ENCODE measurements at regions not wholly inside any gene's neighbourhood (a gene's known extent, or its start where the extent isn't known, plus 50 kb on each side); places are given as distances from the start of the nearest gene placed in this dataset.

DNA sequence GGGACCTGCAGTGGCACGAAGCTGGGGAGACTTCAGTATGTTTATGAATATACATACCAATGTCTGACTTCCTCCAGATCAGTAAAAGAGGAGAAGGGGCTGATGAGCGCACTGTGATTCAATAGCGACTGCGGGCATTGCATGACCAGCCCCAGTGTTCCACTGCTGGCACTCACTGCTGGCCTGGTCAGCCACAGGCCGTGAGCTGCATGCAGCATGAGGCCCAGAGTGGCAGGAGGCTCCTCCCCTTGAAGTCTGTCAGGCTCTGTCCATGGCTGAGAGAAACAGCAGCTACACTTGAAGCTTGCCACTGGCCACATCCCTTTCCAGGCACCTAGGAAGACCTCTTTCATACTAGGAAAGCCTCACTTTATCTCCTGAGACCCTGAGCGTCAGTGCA is 265.9 kb upstream of the CDYL start:
- Histone ChIP-seq H3K9me3 (ENCODE audit: low read length) (no peaks in the 10 kb centered on the region), H3K27ac (ENCODE audit: low read depth, low read length, poor library complexity, severe bottlenecking) (no peak overlapping the region), H3K79me2 (ENCODE audit: insufficient read depth, low read length) (no peaks in the 10 kb centered on the region), H3K4me2 (ENCODE audit: low read length) (no peak overlapping the region), H3F3A (ENCODE audit: insufficient read depth, low read length) (no peaks in the 10 kb centered on the region), H3K4me3 (ENCODE audit: low read depth, low read length, poor library complexity, severe bottlenecking) (no peak overlapping the region), H3K4me1 (ENCODE audit: insufficient read depth, low read length, severe bottlenecking) (no peaks in the 10 kb centered on the region), H3K9me2 (ENCODE audit: low read depth, low read length) (no peaks in the 10 kb centered on the region), H3K27me3 (ENCODE audit: insufficient read depth, low read length) (peaks cover 7% of the 10 kb centered on the region; the same call in 1 of the 2 replicates), H3K36me3 (ENCODE audit: insufficient read depth, low read length) (no peaks in the 10 kb centered on the region), H2AFZ (ENCODE audit: low read length) (no peak overlapping the region), H3K9ac (ENCODE audit: low read length) (no peak overlapping the region), H4K20me1 (ENCODE audit: insufficient read depth, low read length) (no peaks in the 10 kb centered on the region)
- no peak for TF ChIP-seq EZH2 (IDR thresholded peaks at IDR 0.05; ENCODE audit: borderline replicate concordance, low read length)
- TF ChIP-seq, protein P1, sequence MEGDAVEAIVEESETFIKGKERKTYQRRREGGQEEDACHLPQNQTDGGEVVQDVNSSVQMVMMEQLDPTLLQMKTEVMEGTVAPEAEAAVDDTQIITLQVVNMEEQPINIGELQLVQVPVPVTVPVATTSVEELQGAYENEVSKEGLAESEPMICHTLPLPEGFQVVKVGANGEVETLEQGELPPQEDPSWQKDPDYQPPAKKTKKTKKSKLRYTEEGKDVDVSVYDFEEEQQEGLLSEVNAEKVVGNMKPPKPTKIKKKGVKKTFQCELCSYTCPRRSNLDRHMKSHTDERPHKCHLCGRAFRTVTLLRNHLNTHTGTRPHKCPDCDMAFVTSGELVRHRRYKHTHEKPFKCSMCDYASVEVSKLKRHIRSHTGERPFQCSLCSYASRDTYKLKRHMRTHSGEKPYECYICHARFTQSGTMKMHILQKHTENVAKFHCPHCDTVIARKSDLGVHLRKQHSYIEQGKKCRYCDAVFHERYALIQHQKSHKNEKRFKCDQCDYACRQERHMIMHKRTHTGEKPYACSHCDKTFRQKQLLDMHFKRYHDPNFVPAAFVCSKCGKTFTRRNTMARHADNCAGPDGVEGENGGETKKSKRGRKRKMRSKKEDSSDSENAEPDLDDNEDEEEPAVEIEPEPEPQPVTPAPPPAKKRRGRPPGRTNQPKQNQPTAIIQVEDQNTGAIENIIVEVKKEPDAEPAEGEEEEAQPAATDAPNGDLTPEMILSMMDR (IDR thresholded peaks at IDR 0.05; ENCODE audit: low read length), result no peak

DNA sequence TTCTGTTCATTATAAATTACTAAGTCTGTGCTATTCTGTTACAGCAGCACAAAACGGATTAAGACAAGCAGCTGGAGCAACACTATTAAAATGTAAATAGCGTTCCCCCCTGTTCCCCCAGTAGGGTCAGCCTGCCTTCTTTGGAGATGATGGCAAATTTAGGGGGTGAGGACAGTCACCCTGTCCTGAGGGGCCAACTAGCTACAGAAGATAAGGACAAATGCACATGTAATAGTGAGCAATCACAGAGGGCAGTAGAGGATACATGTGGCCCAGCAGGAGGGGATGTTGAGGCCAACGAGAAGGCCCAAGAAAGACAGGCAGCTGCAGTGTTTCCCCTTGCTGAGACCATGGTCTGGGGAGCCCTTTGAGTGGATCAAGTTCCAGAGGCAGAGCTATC is 266.7 kb upstream of the CDYL start:
- Histone ChIP-seq H3K27ac (ENCODE audit: low read depth, low read length, poor library complexity, severe bottlenecking) (no peak overlapping the region), H2AFZ (ENCODE audit: low read length) (no peak overlapping the region), H3K9me2 (ENCODE audit: low read depth, low read length) (no peaks in the 10 kb centered on the region), H3K4me1 (ENCODE audit: insufficient read depth, low read length, severe bottlenecking) (no peaks in the 10 kb centered on the region), H3K27me3 (ENCODE audit: insufficient read depth, low read length) (peaks cover 7% of the 10 kb centered on the region; the same call in 1 of the 2 replicates), H3K9ac (ENCODE audit: low read length) (no peak overlapping the region), H3K79me2 (ENCODE audit: insufficient read depth, low read length) (no peaks in the 10 kb centered on the region), H3F3A (ENCODE audit: insufficient read depth, low read length) (no peaks in the 10 kb centered on the region), H3K4me2 (ENCODE audit: low read length) (no peak overlapping the region), H3K36me3 (ENCODE audit: insufficient read depth, low read length) (no peaks in the 10 kb centered on the region), H3K4me3 (ENCODE audit: low read depth, low read length, poor library complexity, severe bottlenecking) (no peak overlapping the region), H4K20me1 (ENCODE audit: insufficient read depth, low read length) (no peaks in the 10 kb centered on the region), H3K9me3 (ENCODE audit: low read length) (no peaks in the 10 kb centered on the region)
- TF ChIP-seq EZH2 (IDR thresholded peaks at IDR 0.05; ENCODE audit: borderline replicate concordance, low read length), result no peak
- TF ChIP-seq, protein P1 (IDR thresholded peaks at IDR 0.05; ENCODE audit: low read length), result no peak

DNA sequence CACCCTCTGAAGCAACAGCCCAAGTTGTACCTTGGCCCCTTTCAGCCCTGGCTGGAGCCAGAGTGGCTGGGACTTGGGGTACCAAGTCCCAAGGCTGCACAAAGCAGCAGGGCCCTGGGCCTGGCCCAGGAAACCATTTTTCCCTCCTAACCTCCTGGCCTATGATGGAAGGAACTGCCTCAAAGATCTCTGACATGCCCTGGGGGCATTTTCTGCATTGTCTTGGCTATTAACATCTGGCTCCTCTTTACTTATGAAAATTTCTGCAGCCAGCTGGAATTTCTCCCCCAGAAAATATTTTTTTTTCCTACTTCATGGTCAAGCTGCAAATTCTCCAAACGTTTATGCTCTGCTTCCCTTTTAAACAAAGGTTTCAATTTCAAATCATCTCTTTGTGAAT is 269.4 kb upstream of the CDYL start:
- H3K9me3 ChIP-seq (ENCODE audit: low read length), result no peaks in the 10 kb centered on the region
- H3F3A ChIP-seq (ENCODE audit: insufficient read depth, low read length), result no peaks in the 10 kb centered on the region
- no peaks in the 10 kb centered on the region; the same call in 1 of the 2 replicates for H3K27me3 ChIP-seq (ENCODE audit: insufficient read depth, low read length)
- H3K4me3 ChIP-seq (ENCODE audit: low read depth, low read length, poor library complexity, severe bottlenecking), result no peak overlapping the region
- no peak overlapping the region for H3K9ac ChIP-seq (ENCODE audit: low read length)
- no peaks in the 10 kb centered on the region for H3K79me2 ChIP-seq (ENCODE audit: insufficient read depth, low read length)
- H3K36me3 ChIP-seq (ENCODE audit: insufficient read depth, low read length), result no peaks in the 10 kb centered on the region
- TF ChIP-seq, protein P1 (IDR thresholded peaks at IDR 0.05; ENCODE audit: low read length), result no peak
- no peak for TF ChIP-seq EZH2 (IDR thresholded peaks at IDR 0.05; ENCODE audit: borderline replicate concordance, low read length)
- no peak overlapping the region for H3K27ac ChIP-seq (ENCODE audit: low read depth, low read length, poor library complexity, severe bottlenecking)
- no peak overlapping the region for H3K4me2 ChIP-seq (ENCODE audit: low read length)
- H2AFZ ChIP-seq (ENCODE audit: low read length), result no peak overlapping the region
- H4K20me1 ChIP-seq (ENCODE audit: insufficient read depth, low read length), result no peaks in the 10 kb centered on the region
- H3K9me2 ChIP-seq (ENCODE audit: low read depth, low read length), result no peaks in the 10 kb centered on the region
- no peaks in the 10 kb centered on the region for H3K4me1 ChIP-seq (ENCODE audit: insufficient read depth, low read length, severe bottlenecking)

All from OCI-LY1 (cell line).